WERI-Rb-1 (cell line): ENCODE measurements at regions not wholly inside any gene's neighbourhood (a gene's known extent, or its start where the extent isn't known, plus 50 kb on each side); places are given as distances from the start of the nearest gene placed in this dataset.

ENCODE experiments used
- DNase-seq: peaks from one replicate; pipeline ENCODE4 v3.0.0-alpha.2; 2020
- H3K27ac ChIP-seq: fragments of 250-450 bp; sonication (Bioruptor Pico); 2 replicates; pipeline ENCODE4 v1.5.1; 2020; ENCODE audit warnings: mild to moderate bottlenecking, moderate library complexity
- H3K27me3 ChIP-seq: fragments of 250-450 bp; sonication (Bioruptor Pico); 2 replicates; pipeline ENCODE4 v1.5.1; 2021; ENCODE audit warnings: mild to moderate bottlenecking, low read depth, moderate library complexity; ENCODE audit not compliant: insufficient read depth, severe bottlenecking
- H3K36me3 ChIP-seq: fragments of 250-450 bp; sonication (Bioruptor Pico); 2 replicates; pipeline ENCODE4 v1.5.1; 2020; ENCODE audit warnings: mild to moderate bottlenecking, moderate library complexity
- H3K4me3 ChIP-seq: 2 replicates; pipeline ENCODE4 v1.5.1; 2011; ENCODE audit warnings: low read depth, mild to moderate bottlenecking, control low read depth, low read length
- H3K9me3 ChIP-seq: fragments of 250-450 bp; sonication (Bioruptor Pico); 2 replicates; pipeline ENCODE4 v1.5.1; 2021; ENCODE audit warnings: mild to moderate bottlenecking, moderate library complexity; ENCODE audit not compliant: severe bottlenecking
- TF ChIP-seq, protein P1 (sequence below): IDR thresholded peaks from 2 replicates; pipeline ENCODE4 v1.5.1; 2011; ENCODE audit warnings: low read depth, mild to moderate bottlenecking, control low read depth, inconsistent platforms, low read length

DNA sequence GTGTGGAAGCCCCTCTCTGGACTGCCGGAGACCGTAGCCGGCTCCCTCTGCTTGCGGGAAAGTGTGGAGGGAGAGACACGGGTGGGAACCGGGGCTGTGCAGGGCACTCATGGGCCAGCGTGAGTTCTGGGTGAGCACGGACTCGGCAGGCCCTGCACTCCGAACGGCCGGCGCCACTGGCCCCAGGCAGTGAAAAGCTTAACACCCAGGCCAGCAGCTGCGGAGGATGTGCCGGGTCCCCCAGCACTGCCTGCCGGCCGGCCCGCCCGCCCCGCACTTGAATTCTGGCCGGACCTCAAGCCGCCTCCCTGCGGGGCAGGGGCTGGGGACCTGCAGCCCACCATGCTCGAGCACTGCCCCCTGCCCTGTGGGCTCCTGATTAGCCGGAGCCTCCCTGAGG lies 147.0 kb downstream of the FGF9 start:
- Histone ChIP-seq H3K4me3 (no peak overlapping the region), H3K27ac (no peak overlapping the region), H3K27me3 (peaks cover 100% of the 10 kb centered on the region), H3K9me3 (peaks cover 14% of the 10 kb centered on the region), H3K36me3 (no peaks in the 10 kb centered on the region)
- no peak for DNase-seq
- TF ChIP-seq, protein P1, sequence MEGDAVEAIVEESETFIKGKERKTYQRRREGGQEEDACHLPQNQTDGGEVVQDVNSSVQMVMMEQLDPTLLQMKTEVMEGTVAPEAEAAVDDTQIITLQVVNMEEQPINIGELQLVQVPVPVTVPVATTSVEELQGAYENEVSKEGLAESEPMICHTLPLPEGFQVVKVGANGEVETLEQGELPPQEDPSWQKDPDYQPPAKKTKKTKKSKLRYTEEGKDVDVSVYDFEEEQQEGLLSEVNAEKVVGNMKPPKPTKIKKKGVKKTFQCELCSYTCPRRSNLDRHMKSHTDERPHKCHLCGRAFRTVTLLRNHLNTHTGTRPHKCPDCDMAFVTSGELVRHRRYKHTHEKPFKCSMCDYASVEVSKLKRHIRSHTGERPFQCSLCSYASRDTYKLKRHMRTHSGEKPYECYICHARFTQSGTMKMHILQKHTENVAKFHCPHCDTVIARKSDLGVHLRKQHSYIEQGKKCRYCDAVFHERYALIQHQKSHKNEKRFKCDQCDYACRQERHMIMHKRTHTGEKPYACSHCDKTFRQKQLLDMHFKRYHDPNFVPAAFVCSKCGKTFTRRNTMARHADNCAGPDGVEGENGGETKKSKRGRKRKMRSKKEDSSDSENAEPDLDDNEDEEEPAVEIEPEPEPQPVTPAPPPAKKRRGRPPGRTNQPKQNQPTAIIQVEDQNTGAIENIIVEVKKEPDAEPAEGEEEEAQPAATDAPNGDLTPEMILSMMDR, result no peak

DNA sequence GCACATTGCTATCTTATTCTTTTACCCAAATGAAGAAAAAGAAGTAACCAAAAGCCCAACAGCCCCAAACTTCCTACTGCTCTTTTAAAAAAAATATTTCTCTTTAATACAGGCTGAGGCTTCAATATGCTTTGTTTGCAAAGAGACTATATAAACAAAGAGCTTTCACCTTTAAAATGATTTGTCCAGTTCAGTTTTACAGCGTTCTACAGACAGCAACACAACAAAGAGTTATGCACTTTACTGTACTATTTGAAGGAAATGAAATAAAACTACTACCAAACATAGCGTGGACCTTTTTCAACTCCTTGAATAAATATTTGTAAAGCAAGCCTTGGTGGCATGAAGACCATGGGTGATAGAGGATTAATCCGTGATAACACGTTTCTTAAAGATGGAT lies 151.2 kb downstream of the FGF9 start:
- H3K9me3 ChIP-seq, result peaks cover 10% of the 10 kb centered on the region
- peaks cover 91% of the 10 kb centered on the region for H3K27me3 ChIP-seq
- TF ChIP-seq, protein P1, result no peak
- H3K4me3 ChIP-seq, result no peak overlapping the region
- no peak for DNase-seq
- H3K36me3 ChIP-seq, result no peaks in the 10 kb centered on the region
- no peak overlapping the region for H3K27ac ChIP-seq

DNA sequence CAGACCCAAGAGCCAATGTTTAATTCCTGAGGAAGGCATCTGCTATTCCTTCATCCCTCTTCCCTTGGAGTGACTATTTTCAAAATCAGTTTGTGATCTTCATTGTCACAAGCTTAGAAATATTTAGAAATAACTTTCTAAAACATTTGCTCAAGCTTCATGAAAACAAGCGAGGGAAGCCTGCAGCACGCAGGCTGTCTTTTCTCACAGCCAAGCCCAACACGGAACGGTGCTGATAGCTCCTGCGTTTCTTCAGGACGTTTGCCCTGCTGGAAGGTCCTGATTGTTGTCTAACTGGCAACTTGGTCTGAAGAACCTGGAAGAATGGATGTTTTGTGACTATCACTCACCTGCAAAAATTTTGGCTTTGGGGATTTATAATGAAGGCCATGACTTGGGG lies 152.5 kb downstream of the FGF9 start:
- Histone ChIP-seq H3K36me3 (no peaks in the 10 kb centered on the region), H3K27ac (no peak overlapping the region)

GRCh38 chr13:21823949-21824348 lies 153.1 kb downstream of the FGF9 start:
- Histone ChIP-seq H3K27me3 (peaks cover 86% of the 10 kb centered on the region), H3K27ac (no peak overlapping the region), H3K4me3 (no peak overlapping the region), H3K36me3 (no peaks in the 10 kb centered on the region), H3K9me3 (no peaks in the 10 kb centered on the region)
- no peak for DNase-seq
- TF ChIP-seq, protein P1, result no peak

More for the DNA sequence above, 152.5 kb downstream of the FGF9 start:
- Histone ChIP-seq H3K4me3 (no peak overlapping the region), H3K9me3 (peaks cover 2% of the 10 kb centered on the region), H3K27me3 (peaks cover 86% of the 10 kb centered on the region)
- TF ChIP-seq, protein P1, result no peak
- DNase-seq, result no peak

- Histone ChIP-seq H3K36me3 (no peaks in the 10 kb centered on the region), H3K27ac (no peak overlapping the region), H3K4me3 (no peak overlapping the region), H3K9me3 (no peaks in the 10 kb centered on the region), H3K27me3 (peaks cover 86% of the 10 kb centered on the region)
- TF ChIP-seq, protein P1, result no peak
- no peak for DNase-seq
These were observed 154.3 kb downstream of the FGF9 start for GRCh38 chr13:21825186-21825585.

- no peak for DNase-seq
- Histone ChIP-seq H3K9me3 (no peaks in the 10 kb centered on the region), H3K27me3 (peaks cover 86% of the 10 kb centered on the region), H3K36me3 (no peaks in the 10 kb centered on the region), H3K27ac (no peak overlapping the region), H3K4me3 (no peak overlapping the region)
- TF ChIP-seq, protein P1, result no peak
These were observed 154.9 kb downstream of the FGF9 start for GRCh38 chr13:21825801-21826200.
